Neural crest cell (in vitro differentiated cells): ENCODE measurements at regions not wholly inside any gene's neighbourhood (a gene's known extent, or its start where the extent isn't known, plus 50 kb on each side); places are given as distances from the start of the nearest gene placed in this dataset.
"Not testable (repeated sequence)": the region's sequence is repeated elsewhere in the genome, so short reads cannot be mapped to it uniquely, and the experiment has no call there.

Experiments
- DNase-seq: peaks from one replicate; pipeline ENCODE4 v3.0.0; 2021; ENCODE audit warnings: low read depth, mixed read lengths, low spot score
- H3K27ac Mint-ChIP-seq: one replicate; pipeline ENCODE4 v1.8.0; 2021; ENCODE audit warnings: mild to moderate bottlenecking, mixed read lengths; ENCODE audit not compliant: unreplicated experiment
- H3K27me3 Mint-ChIP-seq: 2 replicates; pipeline ENCODE4 v1.8.0; 2021; ENCODE audit warnings: low read depth, mild to moderate bottlenecking, mixed read lengths
- H3K36me3 Mint-ChIP-seq: 2 replicates; pipeline ENCODE4 v1.8.0; 2021; ENCODE audit warnings: low read depth, mild to moderate bottlenecking, mixed read lengths
- H3K4me1 Mint-ChIP-seq: 2 replicates; pipeline ENCODE4 v1.8.0; 2021; ENCODE audit warnings: mixed read lengths
- H3K4me3 Mint-ChIP-seq: one replicate; pipeline ENCODE4 v1.8.0; 2021; ENCODE audit warnings: mild to moderate bottlenecking, mixed read lengths
- H3K9me3 Mint-ChIP-seq: 2 replicates; pipeline ENCODE4 v1.8.0; 2021; ENCODE audit warnings: mixed read lengths
- TF ChIP-seq, protein P1 (sequence below): fragments of 200-600 bp; sonication (generic); conservative IDR thresholded peaks from 2 replicates; pipeline ENCODE4 v1.5.0; 2021; ENCODE audit warnings: antibody characterized with exemption, mild to moderate bottlenecking

DNA sequence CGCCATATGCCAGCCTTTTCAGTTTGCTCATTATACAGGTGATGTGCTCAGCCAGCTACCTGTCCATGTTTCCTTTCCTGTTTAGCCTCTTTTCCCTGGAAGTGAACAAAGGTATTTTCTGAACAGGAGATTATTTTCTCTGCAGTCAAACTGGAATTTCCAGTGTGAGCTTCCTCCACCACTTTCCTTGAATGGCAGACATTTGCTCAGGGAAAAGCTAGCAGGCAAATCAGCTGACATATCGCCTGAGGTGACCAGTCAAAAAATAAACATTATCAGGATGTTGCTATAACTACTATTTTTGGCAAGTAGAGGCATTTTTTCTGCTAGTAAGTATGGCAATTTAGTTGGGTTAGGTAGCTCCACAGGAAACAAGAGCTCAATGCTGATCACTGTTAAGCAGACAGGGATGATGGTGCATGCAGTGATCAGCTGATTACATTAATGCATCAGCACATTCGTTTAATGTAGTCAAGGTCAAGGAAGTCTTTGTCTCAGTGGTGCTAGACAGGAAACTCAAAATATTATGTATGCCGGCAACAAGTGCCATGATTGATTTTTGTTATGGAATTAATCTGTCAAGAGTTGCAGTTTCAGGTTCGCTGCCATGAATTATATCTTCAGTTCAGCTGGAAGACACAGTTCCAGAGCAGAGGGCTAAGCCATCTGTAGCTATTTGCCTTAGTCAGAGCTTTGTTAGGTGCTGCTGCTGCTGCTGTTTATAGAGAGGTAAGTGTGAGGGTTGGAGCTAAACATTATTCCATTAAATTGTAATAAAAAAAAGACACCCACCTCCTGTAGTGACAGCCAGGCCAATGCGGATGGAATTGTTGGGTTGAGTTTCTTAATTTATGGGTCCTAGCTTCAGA lies 179.7 kb upstream of the ST6GALNAC5 start:
- Mint-ChIP-seq H3K9me3 (no peaks in the 10 kb centered on the region), H3K27ac (no peak overlapping the region), H3K4me3 (no peak overlapping the region), H3K4me1 (peaks cover 5% of the 10 kb centered on the region), H3K27me3 (no peaks in the 10 kb centered on the region), H3K36me3 (no peaks in the 10 kb centered on the region)
- no peak for DNase-seq
- TF ChIP-seq, protein P1, sequence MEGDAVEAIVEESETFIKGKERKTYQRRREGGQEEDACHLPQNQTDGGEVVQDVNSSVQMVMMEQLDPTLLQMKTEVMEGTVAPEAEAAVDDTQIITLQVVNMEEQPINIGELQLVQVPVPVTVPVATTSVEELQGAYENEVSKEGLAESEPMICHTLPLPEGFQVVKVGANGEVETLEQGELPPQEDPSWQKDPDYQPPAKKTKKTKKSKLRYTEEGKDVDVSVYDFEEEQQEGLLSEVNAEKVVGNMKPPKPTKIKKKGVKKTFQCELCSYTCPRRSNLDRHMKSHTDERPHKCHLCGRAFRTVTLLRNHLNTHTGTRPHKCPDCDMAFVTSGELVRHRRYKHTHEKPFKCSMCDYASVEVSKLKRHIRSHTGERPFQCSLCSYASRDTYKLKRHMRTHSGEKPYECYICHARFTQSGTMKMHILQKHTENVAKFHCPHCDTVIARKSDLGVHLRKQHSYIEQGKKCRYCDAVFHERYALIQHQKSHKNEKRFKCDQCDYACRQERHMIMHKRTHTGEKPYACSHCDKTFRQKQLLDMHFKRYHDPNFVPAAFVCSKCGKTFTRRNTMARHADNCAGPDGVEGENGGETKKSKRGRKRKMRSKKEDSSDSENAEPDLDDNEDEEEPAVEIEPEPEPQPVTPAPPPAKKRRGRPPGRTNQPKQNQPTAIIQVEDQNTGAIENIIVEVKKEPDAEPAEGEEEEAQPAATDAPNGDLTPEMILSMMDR = no peak

DNA sequence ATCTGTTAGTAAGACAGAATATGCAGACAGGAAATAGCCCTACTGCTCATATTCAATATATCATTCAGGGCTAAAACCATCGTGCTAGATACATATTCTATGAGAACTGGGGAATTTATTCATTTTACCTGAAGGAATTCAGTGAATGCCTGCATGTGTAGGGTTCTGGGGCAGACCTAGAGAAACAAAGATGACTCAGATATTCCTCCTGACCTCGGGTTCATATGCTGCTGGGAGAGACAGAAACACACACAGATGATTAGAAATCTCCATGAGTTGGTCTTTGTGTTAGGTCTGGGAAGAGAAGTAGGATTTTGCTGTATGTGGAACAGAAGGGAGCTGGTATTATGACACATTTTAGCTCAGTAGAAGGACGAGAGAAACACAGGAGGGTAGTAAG lies 176.5 kb upstream of the ST6GALNAC5 start:
- no peak for DNase-seq
- Mint-ChIP-seq H3K27me3 (no peaks in the 10 kb centered on the region), H3K36me3 (no peaks in the 10 kb centered on the region), H3K9me3 (peaks cover 7% of the 10 kb centered on the region), H3K4me3 (no peak overlapping the region), H3K27ac (peak overlapping the region; percentile 2), H3K4me1 (peaks cover 5% of the 10 kb centered on the region)
- TF ChIP-seq, protein P1 = no peak

DNA sequence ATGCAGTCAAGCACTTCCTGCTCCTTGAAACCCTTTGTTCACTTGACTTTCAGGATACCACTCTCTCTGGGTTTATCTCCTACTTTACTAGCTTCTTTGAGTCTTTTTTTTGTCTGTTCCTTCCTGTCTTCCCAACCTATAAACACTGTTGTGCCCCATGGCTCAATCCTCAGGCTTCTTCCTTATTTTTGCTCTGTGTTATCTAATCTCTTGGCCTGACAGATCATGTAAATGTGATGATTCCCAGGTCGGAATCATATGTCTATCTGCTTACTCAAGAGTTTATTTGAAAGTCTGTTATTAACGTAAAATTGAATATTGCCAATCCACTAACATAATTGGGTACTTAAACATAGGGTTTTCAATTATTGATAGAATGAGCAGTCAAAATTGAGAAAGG lies 171.7 kb upstream of the ST6GALNAC5 start:
- H3K36me3 Mint-ChIP-seq = no peaks in the 10 kb centered on the region
- H3K9me3 Mint-ChIP-seq = peaks cover 7% of the 10 kb centered on the region
- H3K4me1 Mint-ChIP-seq = peaks cover 5% of the 10 kb centered on the region
- no peak overlapping the region for H3K27ac Mint-ChIP-seq
- H3K27me3 Mint-ChIP-seq = no peaks in the 10 kb centered on the region
- DNase-seq = no peak
- TF ChIP-seq, protein P1 = no peak
- no peak overlapping the region for H3K4me3 Mint-ChIP-seq

GRCh38 chr1:76697361-76697760 lies 169.9 kb upstream of the ST6GALNAC5 start:
- TF ChIP-seq, protein P1 = no peak
- Mint-ChIP-seq H3K4me3 (no peak overlapping the region), H3K9me3 (peaks cover 7% of the 10 kb centered on the region), H3K27ac (no peak overlapping the region), H3K4me1 (no peaks in the 10 kb centered on the region), H3K27me3 (no peaks in the 10 kb centered on the region), H3K36me3 (no peaks in the 10 kb centered on the region)
- no peak for DNase-seq

- not testable (repeated sequence) for DNase-seq, H3K4me1 Mint-ChIP-seq, H3K27me3 Mint-ChIP-seq, H3K27ac Mint-ChIP-seq, H3K9me3 Mint-ChIP-seq, H3K4me3 Mint-ChIP-seq, H3K36me3 Mint-ChIP-seq
Observed at GRCh38 chr1:76699646-76700045, 167.6 kb upstream of the ST6GALNAC5 start.

DNA sequence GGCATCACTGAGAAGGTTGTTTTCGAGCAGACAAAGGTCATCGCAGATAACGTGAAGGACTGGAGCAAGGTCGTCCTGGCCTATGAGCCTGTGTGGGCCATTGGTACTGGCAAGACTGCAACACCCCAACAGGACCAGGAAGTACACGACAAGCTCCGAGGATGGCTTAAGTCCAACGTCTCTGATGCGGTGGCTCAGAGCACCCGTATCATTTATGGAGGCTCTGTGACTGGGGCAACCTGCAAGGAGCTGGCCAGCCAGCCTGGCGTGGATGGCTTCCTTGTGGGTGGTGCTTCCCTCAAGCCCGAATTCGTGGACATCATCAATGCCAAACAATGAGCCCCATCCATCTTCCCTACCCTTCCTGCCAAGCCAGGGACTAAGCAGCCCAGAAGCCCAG lies 167.1 kb upstream of the ST6GALNAC5 start:
- H3K9me3 Mint-ChIP-seq, DNase-seq, H3K36me3 Mint-ChIP-seq, H3K27ac Mint-ChIP-seq, H3K4me1 Mint-ChIP-seq, H3K27me3 Mint-ChIP-seq, H3K4me3 Mint-ChIP-seq: not testable (repeated sequence)
